ENCODE measurements at regions not wholly inside any gene's neighbourhood (a gene's known extent, or its start where the extent isn't known, plus 50 kb on each side); places are given as distances from the start of the nearest gene placed in this dataset.

DNA sequence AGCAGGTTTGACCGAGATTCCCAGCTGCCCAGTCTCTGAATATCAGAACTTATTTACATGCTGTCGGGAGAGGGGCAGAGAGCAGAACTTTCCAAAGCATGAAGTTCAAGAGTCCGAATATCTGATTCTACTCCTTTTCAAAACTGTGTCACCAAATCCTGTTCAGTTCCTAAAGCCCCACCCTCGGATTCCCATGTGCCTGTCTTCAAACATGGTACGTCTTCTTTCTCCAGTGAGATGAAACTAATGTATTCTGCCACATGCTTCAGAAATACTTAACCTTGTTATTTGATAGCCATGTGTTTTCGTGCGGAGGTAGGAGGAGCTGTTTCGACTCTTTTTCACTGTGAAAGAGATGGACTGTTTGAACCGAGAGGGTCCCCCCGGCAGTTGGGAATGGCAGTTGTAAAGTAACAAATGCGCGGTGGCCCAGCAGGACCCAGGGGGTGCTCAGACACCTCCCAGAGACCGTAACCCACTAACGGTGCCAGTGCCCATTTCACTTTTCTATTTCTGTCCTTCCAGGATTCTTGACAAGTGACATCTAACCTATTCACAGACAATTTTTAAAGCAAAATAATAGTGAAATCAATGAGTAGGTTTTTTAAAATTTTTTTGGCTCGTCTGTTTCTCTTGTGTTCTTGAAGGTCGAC is 67.2 kb downstream of the ZBTB18 start:
- H3K9ac ChIP-seq (ENCODE audit: control insufficient read depth, insufficient read depth, low read length), result no peak overlapping the region
- no peak for ATAC-seq
- no peaks in the 10 kb centered on the region for H4K20me1 ChIP-seq (ENCODE audit: control insufficient read depth, insufficient read depth)
- no peaks in the 10 kb centered on the region for H3K9me3 ChIP-seq (replicated peaks; ENCODE audit: control insufficient read depth, insufficient read depth, low read length)
- no peaks in the 10 kb centered on the region for H3K4me1 ChIP-seq (ENCODE audit: control insufficient read depth, insufficient read depth, low read length)
- H3K4me2 ChIP-seq (ENCODE audit: control insufficient read depth, insufficient read depth), result no peak overlapping the region
- ChIA-PET SMC1A (ENCODE audit: uncharacterized antibody, unreplicated experiment) (no interaction called here), RAD21 (ENCODE audit: unreplicated experiment) (no interaction called here), CTCF (no interaction called here), POLR2A (no interaction called here)
- no peaks in the 10 kb centered on the region for H3K79me2 ChIP-seq (ENCODE audit: control insufficient read depth, insufficient read depth, low read length)
- no peak for DNase-seq (ENCODE audit: low read depth, low spot score)
- no peak for TF ChIP-seq ZNF274 (IDR thresholded peaks at IDR 0.05; ENCODE audit: insufficient read depth, insufficient read length)
- TF ChIP-seq, protein P1, sequence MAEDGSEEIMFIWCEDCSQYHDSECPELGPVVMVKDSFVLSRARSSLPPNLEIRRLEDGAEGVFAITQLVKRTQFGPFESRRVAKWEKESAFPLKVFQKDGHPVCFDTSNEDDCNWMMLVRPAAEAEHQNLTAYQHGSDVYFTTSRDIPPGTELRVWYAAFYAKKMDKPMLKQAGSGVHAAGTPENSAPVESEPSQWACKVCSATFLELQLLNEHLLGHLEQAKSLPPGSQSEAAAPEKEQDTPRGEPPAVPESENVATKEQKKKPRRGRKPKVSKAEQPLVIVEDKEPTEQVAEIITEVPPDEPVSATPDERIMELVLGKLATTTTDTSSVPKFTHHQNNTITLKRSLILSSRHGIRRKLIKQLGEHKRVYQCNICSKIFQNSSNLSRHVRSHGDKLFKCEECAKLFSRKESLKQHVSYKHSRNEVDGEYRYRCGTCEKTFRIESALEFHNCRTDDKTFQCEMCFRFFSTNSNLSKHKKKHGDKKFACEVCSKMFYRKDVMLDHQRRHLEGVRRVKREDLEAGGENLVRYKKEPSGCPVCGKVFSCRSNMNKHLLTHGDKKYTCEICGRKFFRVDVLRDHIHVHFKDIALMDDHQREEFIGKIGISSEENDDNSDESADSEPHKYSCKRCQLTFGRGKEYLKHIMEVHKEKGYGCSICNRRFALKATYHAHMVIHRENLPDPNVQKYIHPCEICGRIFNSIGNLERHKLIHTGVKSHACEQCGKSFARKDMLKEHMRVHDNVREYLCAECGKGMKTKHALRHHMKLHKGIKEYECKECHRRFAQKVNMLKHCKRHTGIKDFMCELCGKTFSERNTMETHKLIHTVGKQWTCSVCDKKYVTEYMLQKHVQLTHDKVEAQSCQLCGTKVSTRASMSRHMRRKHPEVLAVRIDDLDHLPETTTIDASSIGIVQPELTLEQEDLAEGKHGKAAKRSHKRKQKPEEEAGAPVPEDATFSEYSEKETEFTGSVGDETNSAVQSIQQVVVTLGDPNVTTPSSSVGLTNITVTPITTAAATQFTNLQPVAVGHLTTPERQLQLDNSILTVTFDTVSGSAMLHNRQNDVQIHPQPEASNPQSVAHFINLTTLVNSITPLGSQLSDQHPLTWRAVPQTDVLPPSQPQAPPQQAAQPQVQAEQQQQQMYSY (CRISPR knock-in tag; IDR thresholded peaks at IDR 0.05), result no peak
- TF ChIP-seq ZZZ3 (IDR thresholded peaks at IDR 0.05; ENCODE audit: control insufficient read depth, insufficient read length, low read depth), result no peak
- no peak for TF ChIP-seq BCL11A (IDR thresholded peaks at IDR 0.05; ENCODE audit: low read depth, low read length)
- TF ChIP-seq SUZ12 (IDR thresholded peaks at IDR 0.05; ENCODE audit: unreplicated experiment), result no peak
- no peak for TF ChIP-seq CBFB (IDR thresholded peaks at IDR 0.05; ENCODE audit: low read depth)
- TF ChIP-seq HDAC6 (IDR thresholded peaks at IDR 0.05; ENCODE audit: unreplicated experiment), result no peak
- TF ChIP-seq EGR1 (IDR thresholded peaks at IDR 0.05; ENCODE audit: borderline replicate concordance in 1 of 2, low read depth in 2 of 2, low read length in 2 of 2), result no peak
- TF ChIP-seq ZNF384 (IDR thresholded peaks at IDR 0.05; ENCODE audit: borderline replicate concordance, low read depth, low read length), result no peak
- no peak for FAIRE-seq
- no peaks in the 10 kb centered on the region for H3K36me3 ChIP-seq (ENCODE audit: control insufficient read depth in 2 of 2, insufficient read depth in 2 of 2, low read length in 1 of 2)
- no TSS peak for BruUV-seq (replicated peaks)
- intact Hi-C loops (cut with micrococcal nuclease; ENCODE audit: unreplicated experiment) (no loop called here), in situ Hi-C loops (cut with MboI) (no loop called here)
- no peak overlapping the region for H3K4me3 ChIP-seq
- H3K27ac ChIP-seq (ENCODE audit: control insufficient read depth, insufficient read depth), result no peak overlapping the region
- peaks cover 0 to 3% of the 10 kb centered on the region in 2 experiments; a peak in 2 of 4 replicates for H3K27me3 ChIP-seq (replicated peaks in 1 of 2; ENCODE audit: control insufficient read depth in 2 of 2, insufficient read depth in 2 of 2, low read length in 1 of 2)
- 50% methylated on average over 16 of the region's 16 CpGs for WGBS (ENCODE audit: insufficient coverage, insufficient replicate concordance, low lambda C conversion rate, missing lambda C conversion rate)
- no peak overlapping the region for H2AFZ ChIP-seq (ENCODE audit: control insufficient read depth, low read depth, low read length)
